HL-60 (cell line): ENCODE measurements at regions not wholly inside any gene's neighbourhood (a gene's known extent, or its start where the extent isn't known, plus 50 kb on each side); places are given as distances from the start of the nearest gene placed in this dataset.
"Not testable (repeated sequence)": the region's sequence is repeated elsewhere in the genome, so short reads cannot be mapped to it uniquely, and the experiment has no call there.

ENCODE experiments used
- DNase-seq, 2 experiments: peaks; one replicate each; pipeline ENCODE4 v3.0.0-alpha.2; 2010 to 2020; ENCODE audit warnings: low read depth in 1 of 2, low spot score in 1 of 2
- H3K27ac ChIP-seq: fragments of 250-450 bp; sonication (Bioruptor Pico); replicated peaks from 2 replicates; pipeline ENCODE4 v1.5.1; 2020; ENCODE audit warnings: mild to moderate bottlenecking, moderate library complexity
- H3K27me3 ChIP-seq: fragments of 250-450 bp; sonication (Bioruptor Pico); 2 replicates; pipeline ENCODE4 v1.5.1; 2021; ENCODE audit warnings: mild to moderate bottlenecking, moderate library complexity; ENCODE audit not compliant: insufficient read depth, poor library complexity, severe bottlenecking
- H3K4me3 ChIP-seq: replicated peaks from 2 replicates; pipeline ENCODE4 v1.5.1; 2011; ENCODE audit warnings: mild to moderate bottlenecking, control low read depth, low read length; ENCODE audit not compliant: insufficient read depth
- CTCF ChIP-seq: IDR thresholded peaks from one replicate; pipeline ENCODE4 v1.5.1; 2011; ENCODE audit warnings: low read length, control low read depth, inconsistent platforms; ENCODE audit not compliant: insufficient read depth
- GABPA ChIP-seq: IDR thresholded peaks from 2 replicates; pipeline ENCODE4 v1.6.1; 2012; ENCODE audit warnings: low read depth
- POLR2AphosphoS5 ChIP-seq: IDR thresholded peaks from 2 replicates; pipeline ENCODE4 v1.6.1; 2012; ENCODE audit warnings: low read depth
- REST ChIP-seq: IDR thresholded peaks from 2 replicates; pipeline ENCODE4 v1.6.1; 2012; ENCODE audit warnings: low read depth; ENCODE audit not compliant: insufficient replicate concordance
- SPI1 ChIP-seq: IDR thresholded peaks from 2 replicates; pipeline ENCODE4 v1.6.1; 2012; ENCODE audit warnings: low read depth, mild to moderate bottlenecking, borderline replicate concordance

- Histone ChIP-seq H3K4me3 (no peak overlapping the region), H3K27ac (no peak overlapping the region), H3K27me3 (no peaks in the 10 kb centered on the region)
- TF ChIP-seq SPI1 (no peak), GABPA (no peak), POLR2AphosphoS5 (no peak), CTCF (no peak), REST (no peak)
- DNase-seq: no peak
Measured at GRCh38 chr9:74092491-74092834, 404.7 kb upstream of the RORB start.

GRCh38 chr9:74094037-74094436, 403.1 kb upstream of the RORB start:
- H3K27me3 ChIP-seq, H3K4me3 ChIP-seq, DNase-seq, H3K27ac ChIP-seq: not testable (repeated sequence)

GRCh38 chr9:74094766-74095165, 402.4 kb upstream of the RORB start:
- DNase-seq: no peak
- H3K27ac ChIP-seq: no peak overlapping the region
- TF ChIP-seq POLR2AphosphoS5 (no peak), REST (no peak), SPI1 (no peak), CTCF (no peak), GABPA (no peak)

GRCh38 chr9:74095925-74096324, 401.2 kb upstream of the RORB start:
- TF ChIP-seq CTCF (no peak), SPI1 (no peak), GABPA (no peak), REST (no peak), POLR2AphosphoS5 (no peak)

More at GRCh38 chr9:74094766-74095165, 402.4 kb upstream of the RORB start:
- Histone ChIP-seq H3K4me3 (no peak overlapping the region), H3K27me3 (no peaks in the 10 kb centered on the region)

More at GRCh38 chr9:74095925-74096324, 401.2 kb upstream of the RORB start:
- DNase-seq: no peak
- Histone ChIP-seq H3K4me3 (no peak overlapping the region), H3K27me3 (no peaks in the 10 kb centered on the region), H3K27ac (no peak overlapping the region)
